Peyer's patch (tissue), 4 donors: ENCODE measurements at regions not wholly inside any gene's neighbourhood (a gene's known extent, or its start where the extent isn't known, plus 50 kb on each side); places are given as distances from the start of the nearest gene placed in this dataset.

Source experiments
- DNase-seq, 3 donors: peaks; one replicate each; pipeline ENCODE4 v3.0.0-alpha.2; 2017 to 2019
- H3K27ac ChIP-seq, 4 donors: fragments of 200-600 bp; sonication (generic); one replicate each; pipeline ENCODE4 v1.5.1; 2016 to 2019
- H3K27me3 ChIP-seq, 2 donors: fragments of 200-600 bp; sonication (generic); one replicate each; pipeline ENCODE4 v1.5.1; 2019
- H3K36me3 ChIP-seq, 3 donors: fragments of 200-600 bp; sonication (generic); one replicate each; pipeline ENCODE4 v1.5.1; 2016 to 2019
- H3K4me1 ChIP-seq, 4 donors: fragments of 200-600 bp; sonication (generic); one replicate each; pipeline ENCODE4 v1.5.1; 2016 to 2019
- H3K4me3 ChIP-seq, 4 donors: fragments of 200-600 bp; sonication (generic); 1 replicate in 3 of 4; 2 replicates in 1 of 4; pipeline ENCODE4 v1.5.1; 2016 to 2019; ENCODE audit warnings: mild to moderate bottlenecking in 1 of 4
- H3K9me3 ChIP-seq, 4 donors: fragments of 200-600 bp; sonication (generic); one replicate each; pipeline ENCODE4 v1.5.1; 2016 to 2019; ENCODE audit warnings: mild to moderate bottlenecking in 1 of 4
- POLR2A ChIP-seq, 2 donors: fragments of 450-650 bp; IDR thresholded peaks; one replicate each; pipeline ENCODE4 v1.5.1; 2017; ENCODE audit warnings: antibody characterized with exemption in 2 of 2, mild to moderate bottlenecking in 2 of 2, moderate library complexity in 2 of 2
- TF ChIP-seq, protein P1 (sequence below), 6 experiments: fragments of 450-650 bp in 4 of 6; fragments of 200-600 bp in 2 of 6; sonication (generic) in 1 of 6; IDR thresholded peaks; one replicate each; pipeline ENCODE4 v1.5.1; 2017 to 2019; ENCODE audit warnings: antibody characterized with exemption in 6 of 6, mild to moderate bottlenecking in 3 of 6, moderate library complexity in 1 of 6

DNA sequence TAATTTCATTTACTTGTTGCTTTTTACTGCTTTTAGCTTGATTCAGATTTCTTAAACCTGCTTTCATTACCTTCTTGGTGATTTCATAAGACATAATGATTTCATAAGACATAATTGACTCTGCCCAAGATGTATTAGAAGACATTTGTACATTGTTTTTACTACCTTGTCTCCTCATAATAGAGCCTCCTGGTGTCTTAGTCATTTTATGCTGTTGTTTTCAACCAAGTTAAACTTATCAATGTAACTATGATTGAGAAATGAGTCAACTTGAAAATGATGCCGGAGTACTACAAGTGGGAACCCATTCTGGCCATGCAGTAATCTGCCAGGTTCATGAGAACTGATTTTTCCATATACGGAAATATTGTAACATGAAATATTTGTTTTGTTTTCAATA, 573.6 kb downstream of the MMUT start:
- no peak for TF ChIP-seq POLR2A (IDR thresholded peaks at IDR 0.05)
- TF ChIP-seq, protein P1, sequence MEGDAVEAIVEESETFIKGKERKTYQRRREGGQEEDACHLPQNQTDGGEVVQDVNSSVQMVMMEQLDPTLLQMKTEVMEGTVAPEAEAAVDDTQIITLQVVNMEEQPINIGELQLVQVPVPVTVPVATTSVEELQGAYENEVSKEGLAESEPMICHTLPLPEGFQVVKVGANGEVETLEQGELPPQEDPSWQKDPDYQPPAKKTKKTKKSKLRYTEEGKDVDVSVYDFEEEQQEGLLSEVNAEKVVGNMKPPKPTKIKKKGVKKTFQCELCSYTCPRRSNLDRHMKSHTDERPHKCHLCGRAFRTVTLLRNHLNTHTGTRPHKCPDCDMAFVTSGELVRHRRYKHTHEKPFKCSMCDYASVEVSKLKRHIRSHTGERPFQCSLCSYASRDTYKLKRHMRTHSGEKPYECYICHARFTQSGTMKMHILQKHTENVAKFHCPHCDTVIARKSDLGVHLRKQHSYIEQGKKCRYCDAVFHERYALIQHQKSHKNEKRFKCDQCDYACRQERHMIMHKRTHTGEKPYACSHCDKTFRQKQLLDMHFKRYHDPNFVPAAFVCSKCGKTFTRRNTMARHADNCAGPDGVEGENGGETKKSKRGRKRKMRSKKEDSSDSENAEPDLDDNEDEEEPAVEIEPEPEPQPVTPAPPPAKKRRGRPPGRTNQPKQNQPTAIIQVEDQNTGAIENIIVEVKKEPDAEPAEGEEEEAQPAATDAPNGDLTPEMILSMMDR (IDR thresholded peaks at IDR 0.05) = no peak
- Histone ChIP-seq H3K4me1 (no peaks in the 10 kb centered on the region), H3K27me3 (no peaks in the 10 kb centered on the region), H3K27ac (no peak overlapping the region), H3K9me3 (no peaks in the 10 kb centered on the region), H3K4me3 (no peak overlapping the region), H3K36me3 (no peaks in the 10 kb centered on the region)
- DNase-seq = no peak

DNA sequence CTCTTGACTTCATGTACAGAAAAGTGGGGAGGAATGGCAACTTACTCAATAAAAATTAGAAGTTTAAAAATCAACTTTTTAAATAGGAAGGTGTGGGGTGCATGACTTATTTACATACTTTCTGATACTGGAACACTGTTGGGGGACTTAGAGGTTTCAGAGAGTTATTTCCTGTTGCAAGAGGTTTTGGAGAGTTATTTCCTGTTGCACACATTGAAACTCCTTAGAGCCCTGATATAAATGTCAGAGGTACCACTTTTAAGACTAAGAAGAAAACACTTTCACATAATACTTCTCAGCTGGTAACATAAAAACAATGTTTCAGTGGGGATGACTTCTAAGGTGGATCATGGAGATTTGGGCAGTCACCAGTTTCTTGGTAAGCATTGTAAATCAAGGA, 579.9 kb downstream of the MMUT start:
- H3K36me3 ChIP-seq = no peaks in the 10 kb centered on the region
- no peaks in the 10 kb centered on the region for H3K27me3 ChIP-seq
- no peaks in the 10 kb centered on the region for H3K4me1 ChIP-seq
- H3K27ac ChIP-seq = no peak overlapping the region
- TF ChIP-seq, protein P1 (IDR thresholded peaks at IDR 0.05) = no peak
- no peak for TF ChIP-seq POLR2A (IDR thresholded peaks at IDR 0.05)
- no peaks in the 10 kb centered on the region for H3K9me3 ChIP-seq
- no peak for DNase-seq
- no peak overlapping the region for H3K4me3 ChIP-seq

GRCh38 chr6:48881551-48881950, 581.5 kb downstream of the MMUT start:
- no peak overlapping the region for H3K27ac ChIP-seq
- no peaks in the 10 kb centered on the region for H3K4me1 ChIP-seq
- H3K36me3 ChIP-seq = no peaks in the 10 kb centered on the region
- no peaks in the 10 kb centered on the region for H3K9me3 ChIP-seq
- H3K4me3 ChIP-seq = no peak overlapping the region
- no peak for TF ChIP-seq POLR2A (IDR thresholded peaks at IDR 0.05)
- TF ChIP-seq, protein P1 (IDR thresholded peaks at IDR 0.05) = no peak
- DNase-seq = no peak
- H3K27me3 ChIP-seq = no peaks in the 10 kb centered on the region

- Histone ChIP-seq H3K4me3 (no peak overlapping the region), H3K27ac (no peak overlapping the region), H3K4me1 (no peaks in the 10 kb centered on the region), H3K27me3 (no peaks in the 10 kb centered on the region), H3K9me3 (no peaks in the 10 kb centered on the region), H3K36me3 (no peaks in the 10 kb centered on the region)
- TF ChIP-seq POLR2A (IDR thresholded peaks at IDR 0.05) = no peak
- TF ChIP-seq, protein P1 (IDR thresholded peaks at IDR 0.05) = no peak
- no peak for DNase-seq
Measured at GRCh38 chr6:48869595-48869994, 593.5 kb downstream of the MMUT start.

GRCh38 chr6:48866682-48867081, 596.4 kb downstream of the MMUT start:
- Histone ChIP-seq H3K4me3 (no peak overlapping the region), H3K27ac (no peak overlapping the region), H3K9me3 (no peaks in the 10 kb centered on the region), H3K27me3 (no peaks in the 10 kb centered on the region), H3K4me1 (no peaks in the 10 kb centered on the region), H3K36me3 (no peaks in the 10 kb centered on the region)
- TF ChIP-seq, protein P1 (IDR thresholded peaks at IDR 0.05) = no peak
- TF ChIP-seq POLR2A (IDR thresholded peaks at IDR 0.05) = no peak
- no peak for DNase-seq

GRCh38 chr6:48860175-48860574, 602.9 kb downstream of the MMUT start:
- H3K9me3 ChIP-seq = no peaks in the 10 kb centered on the region
- no peaks in the 10 kb centered on the region for H3K4me1 ChIP-seq
- no peak for TF ChIP-seq POLR2A (IDR thresholded peaks at IDR 0.05)
- TF ChIP-seq, protein P1 (IDR thresholded peaks at IDR 0.05) = no peak
- no peaks in the 10 kb centered on the region for H3K36me3 ChIP-seq
- DNase-seq = no peak
- H3K27me3 ChIP-seq = no peaks in the 10 kb centered on the region
- no peak overlapping the region for H3K4me3 ChIP-seq
- no peak overlapping the region for H3K27ac ChIP-seq
